ACHN (cell line): ENCODE measurements at regions not wholly inside any gene's neighbourhood (a gene's known extent, or its start where the extent isn't known, plus 50 kb on each side); places are given as distances from the start of the nearest gene placed in this dataset.

Experiments used
- DNase-seq: peaks from one replicate; pipeline ENCODE4 v3.0.0-alpha.2; 2015
- in situ Hi-C: cut with HindIII; loops from 2 replicates; pipeline ENCODE4 v1.10.0; 2017; ENCODE audit warnings: low sequenced_read_pairs, low pct_ligation_motif_present, low pct_unique_long_range_greater_than_20kb

DNA sequence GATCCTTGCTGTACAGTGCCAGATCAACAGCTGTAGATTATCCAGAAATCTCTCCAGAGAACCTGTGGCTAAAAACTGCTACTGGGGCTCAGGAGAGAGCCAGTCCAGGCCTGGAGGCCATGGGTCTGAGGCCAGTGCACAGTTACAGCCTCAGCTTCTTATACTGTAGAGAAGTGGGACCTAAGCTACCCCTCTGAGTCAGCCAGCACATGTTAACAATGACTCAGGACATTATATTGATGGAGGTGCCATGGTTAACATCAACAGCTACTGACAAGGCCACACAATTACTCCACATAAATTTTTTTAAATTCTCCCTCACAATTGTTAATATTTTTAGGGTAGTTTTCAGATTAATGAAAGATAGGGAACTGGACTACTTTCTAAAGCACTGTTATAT lies 138.5 kb downstream of the RBM26 start:
- DNase-seq, result no peak
- in situ Hi-C loops, result no loop called here

DNA sequence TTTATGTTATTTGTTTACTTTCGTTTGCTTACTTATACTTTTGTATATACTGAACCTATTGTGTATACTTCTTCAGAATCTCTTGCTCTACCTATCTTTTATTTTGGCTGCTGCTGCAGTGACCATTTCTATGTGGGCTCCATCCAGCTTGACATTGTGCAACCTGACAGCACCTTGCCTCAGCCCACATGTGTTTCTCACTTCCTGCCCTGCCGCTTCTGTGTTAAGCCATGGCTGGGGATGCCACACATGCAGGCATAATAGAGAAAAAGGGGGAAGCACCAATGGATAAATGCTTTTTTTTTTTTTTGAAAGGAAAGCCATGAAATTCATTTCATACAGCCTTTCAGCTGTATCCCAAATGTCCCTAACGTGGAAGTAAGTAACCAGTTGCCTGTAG lies 147.6 kb downstream of the RBM26 start:
- in situ Hi-C loops, result no loop called here
- DNase-seq, result no peak

DNA sequence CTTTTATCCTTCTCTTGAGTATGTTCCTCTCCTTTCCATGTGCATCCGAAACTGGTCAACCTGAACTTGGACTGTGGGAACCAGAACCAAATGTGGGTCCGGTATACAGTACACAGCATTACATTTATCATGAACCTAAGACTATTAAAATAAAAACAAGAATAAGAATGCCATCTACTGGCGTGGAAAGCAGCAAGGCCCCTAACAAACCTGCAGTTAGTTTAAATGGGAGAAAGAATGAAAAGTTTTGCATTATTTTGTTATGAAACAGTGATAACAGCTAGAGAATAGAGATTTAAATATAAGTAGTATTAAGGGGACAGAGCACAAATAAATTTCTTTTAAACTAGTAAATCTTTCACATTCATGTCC lies 159.5 kb downstream of the RBM26 start:
- DNase-seq, result no peak
- in situ Hi-C loops, result no loop called here

DNA sequence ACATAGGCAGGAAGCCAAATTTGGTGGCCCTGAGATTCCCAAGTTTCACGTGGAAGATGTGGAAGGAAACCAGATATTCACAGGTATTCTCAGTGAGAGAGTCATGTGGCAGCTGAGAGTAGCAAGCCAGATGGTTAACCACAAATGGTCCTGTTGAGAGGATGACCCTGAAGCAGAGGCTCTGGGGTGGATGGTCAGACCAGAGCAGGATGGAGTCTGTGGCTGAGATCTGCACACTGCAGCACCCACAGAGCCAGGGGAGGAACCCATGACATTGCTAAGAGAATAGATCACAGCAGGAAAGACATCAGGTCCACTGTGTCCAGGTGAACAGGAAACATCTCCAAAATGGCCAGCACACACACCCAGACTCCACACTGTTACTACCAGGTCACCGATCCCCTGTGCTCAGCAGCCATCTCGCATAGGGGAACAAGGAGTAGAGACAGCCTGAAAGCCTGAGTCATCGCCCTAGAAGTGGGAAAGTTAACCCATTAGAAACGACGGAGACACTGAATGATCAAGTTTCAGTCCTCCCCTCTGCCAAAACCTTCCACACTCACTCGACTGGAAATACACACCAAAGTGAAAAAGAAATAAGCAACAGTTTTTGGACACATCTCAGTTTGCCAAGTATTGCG lies 160.0 kb downstream of the RBM26 start:
- in situ Hi-C loops, result no loop called here
- DNase-seq, result no peak

DNA sequence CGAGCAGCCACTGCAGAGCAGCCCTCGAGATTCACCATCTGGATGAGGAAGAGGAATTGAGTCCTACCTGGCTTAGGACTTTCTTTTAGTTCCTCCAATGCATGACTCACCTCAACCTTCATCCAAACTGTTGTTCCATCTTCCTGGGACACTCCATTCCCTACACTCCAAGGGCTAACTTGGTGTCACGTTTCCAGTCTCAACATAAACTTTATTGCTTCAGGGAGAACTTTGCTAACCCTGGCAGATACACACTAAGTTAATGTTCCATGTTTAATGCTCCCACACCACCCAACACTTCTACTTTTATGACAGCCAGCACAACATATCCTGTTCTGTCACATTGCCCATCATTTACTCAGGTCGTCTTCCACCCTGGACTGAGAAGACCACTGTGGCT lies 164.4 kb downstream of the RBM26 start:
- in situ Hi-C loops, result no loop called here
- no peak for DNase-seq

DNA sequence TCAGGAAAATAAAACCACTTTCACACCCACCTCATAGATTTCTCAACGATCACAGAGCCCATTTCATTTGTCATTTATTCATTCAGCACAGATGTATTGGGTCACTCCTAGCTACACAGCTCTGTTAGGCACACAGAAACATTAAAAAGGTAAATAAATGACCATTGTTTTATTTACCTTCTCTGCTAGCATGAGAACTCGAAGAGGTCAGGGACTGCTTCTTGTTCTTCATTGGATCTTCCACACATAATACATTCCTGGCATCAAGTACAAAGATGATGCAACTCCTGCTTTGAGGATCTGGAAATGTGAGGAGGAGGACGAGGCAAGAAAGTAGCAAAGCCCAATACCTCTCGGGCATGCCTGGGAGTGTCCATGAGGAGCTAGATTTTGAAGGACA lies 168.1 kb downstream of the RBM26 start:
- in situ Hi-C loops, result no loop called here
- DNase-seq, result no peak

DNA sequence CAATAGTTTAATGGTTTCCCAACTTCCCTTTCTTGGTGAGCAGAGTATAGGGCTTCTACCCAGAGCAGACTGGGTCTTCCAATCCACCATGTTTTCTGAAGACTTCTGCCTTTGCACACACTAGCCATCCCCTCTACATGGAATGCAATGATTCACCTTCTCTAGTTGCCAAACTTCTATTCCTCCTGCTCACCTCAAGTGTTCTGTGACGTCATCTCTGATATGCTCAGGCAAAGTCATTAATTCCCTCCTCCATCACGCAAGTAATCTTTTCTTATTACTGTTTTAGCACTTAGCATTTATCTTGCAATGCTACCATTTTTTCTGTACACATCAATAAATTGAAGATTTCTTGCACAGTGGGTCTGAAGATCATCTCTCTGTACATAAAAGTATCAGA lies 174.2 kb downstream of the RBM26 start:
- in situ Hi-C loops, result no loop called here
- DNase-seq, result no peak

DNA sequence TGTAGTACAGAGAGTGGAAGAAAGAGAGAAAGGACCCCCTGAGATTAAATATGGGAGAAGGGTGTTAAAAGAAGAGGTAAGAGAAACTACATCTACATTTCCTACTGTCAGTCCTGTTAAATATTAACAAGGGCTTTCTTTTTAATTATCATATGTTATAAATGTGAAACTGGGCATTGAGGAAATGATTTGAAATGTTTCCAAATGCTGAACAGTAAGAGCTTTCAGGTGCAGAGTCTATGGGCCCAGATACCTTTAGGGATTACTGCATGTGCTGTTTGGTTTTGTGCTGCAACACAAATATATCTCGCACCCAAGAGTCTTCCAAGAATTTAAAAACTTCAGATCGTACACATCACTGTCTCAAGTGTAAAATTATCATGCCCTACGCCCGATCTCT lies 176.3 kb downstream of the RBM26 start:
- in situ Hi-C loops, result no loop called here

DNA sequence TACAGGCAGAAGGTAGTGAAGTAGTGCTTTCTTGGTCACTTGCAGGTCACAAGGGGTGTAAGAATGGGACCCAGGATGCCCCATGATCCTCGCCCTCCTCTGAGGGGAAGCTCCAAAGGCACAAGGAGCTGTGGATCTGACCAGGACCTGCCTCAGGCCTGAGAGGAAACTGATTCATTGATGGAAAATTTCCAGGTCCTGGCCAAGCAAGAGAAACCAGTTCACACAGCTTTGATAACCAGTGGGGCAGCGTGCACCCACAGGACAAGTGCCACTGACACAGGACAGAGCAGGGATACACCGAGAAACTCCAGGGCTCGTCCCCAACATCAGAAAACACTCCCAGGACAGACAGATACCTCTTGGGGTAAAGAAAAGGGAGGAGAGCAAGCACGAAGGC lies 177.1 kb downstream of the RBM26 start:
- DNase-seq, result no peak
- in situ Hi-C loops, result no loop called here

More for the DNA sequence above, 176.3 kb downstream of the RBM26 start:
- DNase-seq, result no peak

DNA sequence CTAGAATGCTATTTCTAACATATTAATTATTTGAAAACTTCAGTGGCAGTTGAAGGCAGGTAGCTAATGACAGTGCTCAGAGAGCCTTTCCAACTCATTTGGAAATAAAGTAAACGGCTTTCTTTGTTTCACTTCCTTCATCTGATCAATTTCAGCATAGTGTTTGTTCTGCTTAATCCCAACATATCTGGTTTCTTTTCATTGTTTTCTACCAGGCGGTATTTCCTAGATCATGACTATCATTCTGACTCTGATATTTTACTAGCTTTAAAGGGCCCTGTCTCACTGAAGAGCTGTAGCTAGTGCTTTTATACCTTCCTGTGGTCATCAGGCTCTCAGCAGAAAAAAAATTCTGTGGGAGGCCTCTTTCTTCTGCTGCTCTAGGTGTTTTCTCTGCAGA lies 178.6 kb downstream of the RBM26 start:
- in situ Hi-C loops, result no loop called here
- DNase-seq, result no peak

DNA sequence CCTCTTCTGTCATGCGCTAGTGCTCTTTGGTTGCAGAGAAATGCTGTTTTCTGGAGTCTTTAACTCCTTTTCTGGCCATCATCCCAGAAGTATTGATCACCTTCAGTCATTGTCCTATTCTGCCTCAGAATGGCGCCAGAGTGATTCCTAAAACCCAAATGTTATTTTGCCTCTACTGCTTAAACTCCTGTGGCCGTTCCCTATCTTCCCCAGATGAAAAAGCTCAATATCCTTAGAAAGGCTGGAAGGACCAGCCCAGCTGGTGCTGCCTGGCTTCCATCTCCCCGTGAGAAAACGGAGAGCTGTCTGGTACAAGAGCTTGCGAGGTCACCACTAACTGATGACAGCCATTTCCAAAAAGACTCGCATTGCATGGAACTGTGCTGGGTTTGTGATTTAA lies 179.1 kb downstream of the RBM26 start:
- DNase-seq, result no peak
- in situ Hi-C loops, result no loop called here

DNA sequence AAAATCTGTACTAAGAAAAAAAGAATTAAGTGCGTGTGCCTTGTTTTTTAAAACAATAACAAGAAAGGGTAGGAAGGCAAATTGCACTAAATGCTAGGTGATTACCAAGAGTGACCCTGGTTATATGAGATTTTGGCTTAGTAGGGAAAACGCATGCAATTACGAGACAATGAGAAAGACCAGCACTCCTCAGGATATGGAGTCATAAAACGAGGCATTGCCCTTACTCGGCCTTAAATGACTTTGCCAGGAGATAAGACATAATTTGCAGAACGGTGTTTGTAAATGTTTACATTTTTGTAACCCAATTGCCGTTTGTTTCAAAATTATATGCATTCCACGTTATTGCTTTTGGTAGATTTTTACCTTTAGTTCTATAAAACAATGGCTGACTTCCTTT lies 179.8 kb downstream of the RBM26 start:
- DNase-seq, result no peak
- in situ Hi-C loops, result no loop called here

DNA sequence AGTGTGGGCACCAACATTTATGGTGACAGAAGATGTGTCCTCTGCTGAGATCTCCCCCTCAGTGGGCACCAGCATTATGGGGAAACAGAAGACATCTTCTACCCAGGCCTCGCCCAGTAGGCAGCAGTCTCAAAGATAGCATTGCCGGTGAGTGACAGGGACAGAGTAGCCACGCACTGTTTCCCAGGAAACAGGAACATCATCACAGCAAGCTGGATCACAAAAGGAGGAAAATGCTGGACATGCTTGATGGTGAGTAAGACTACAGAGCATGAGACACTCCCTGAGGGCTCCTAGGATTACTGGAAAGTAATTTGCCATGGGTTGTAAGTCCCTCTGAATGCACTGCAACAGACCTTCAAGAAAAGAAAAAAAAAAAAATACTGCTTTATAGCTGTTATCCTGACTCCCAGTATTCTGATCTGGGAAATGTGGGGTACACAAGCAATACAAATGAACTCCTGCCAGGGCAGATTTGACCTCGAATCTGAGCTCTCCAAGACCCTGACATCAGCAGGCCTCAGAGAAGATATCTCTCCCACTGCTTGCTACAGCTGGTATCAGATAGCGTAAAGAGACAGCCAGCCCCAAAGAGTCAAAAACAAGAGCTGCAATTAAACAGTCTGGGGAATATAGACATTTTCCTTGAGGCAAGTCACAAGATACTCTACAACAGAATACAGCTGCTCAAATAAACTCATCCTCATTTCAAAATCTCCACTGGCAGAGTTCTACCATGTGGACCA lies 180.4 kb downstream of the RBM26 start:
- no peak for DNase-seq
- in situ Hi-C loops, result no loop called here

DNA sequence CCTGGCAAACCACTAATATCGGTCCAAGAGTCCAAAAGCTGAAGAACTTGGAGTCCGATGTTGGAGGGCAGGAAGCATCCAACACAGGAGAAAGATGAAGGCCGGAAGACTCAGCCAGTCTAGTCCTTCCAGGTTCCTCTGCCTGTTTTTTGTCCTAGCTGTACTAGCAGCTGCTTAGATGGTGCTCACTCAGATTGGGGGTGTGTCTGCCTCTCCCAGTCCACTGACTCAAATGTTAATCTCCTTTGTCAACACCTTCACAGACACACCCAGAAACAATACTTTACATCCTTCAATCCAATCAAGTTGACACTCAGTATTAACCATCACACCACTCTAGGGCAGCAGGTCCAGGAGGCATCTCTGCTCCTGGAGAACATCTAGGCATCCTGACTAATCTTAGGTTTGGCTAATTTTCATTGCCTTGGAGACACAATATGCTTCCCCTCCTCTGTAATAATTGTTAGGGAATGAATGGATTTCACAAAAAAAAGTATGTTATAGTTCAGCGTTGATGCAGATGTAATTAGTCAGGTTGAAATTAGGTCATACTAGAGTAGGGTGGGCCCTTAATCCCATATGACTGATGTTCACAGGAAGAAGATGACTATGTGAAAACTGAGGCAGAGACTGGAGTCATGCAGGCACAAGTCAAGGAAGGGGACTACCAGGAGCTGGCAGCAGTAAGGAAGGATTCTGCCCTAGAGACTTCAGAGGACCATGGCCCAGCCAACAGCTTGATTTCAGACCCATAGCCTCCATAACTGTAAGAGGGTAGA lies 183.4 kb downstream of the RBM26 start:
- in situ Hi-C loops, result no loop called here
- DNase-seq, result no peak

DNA sequence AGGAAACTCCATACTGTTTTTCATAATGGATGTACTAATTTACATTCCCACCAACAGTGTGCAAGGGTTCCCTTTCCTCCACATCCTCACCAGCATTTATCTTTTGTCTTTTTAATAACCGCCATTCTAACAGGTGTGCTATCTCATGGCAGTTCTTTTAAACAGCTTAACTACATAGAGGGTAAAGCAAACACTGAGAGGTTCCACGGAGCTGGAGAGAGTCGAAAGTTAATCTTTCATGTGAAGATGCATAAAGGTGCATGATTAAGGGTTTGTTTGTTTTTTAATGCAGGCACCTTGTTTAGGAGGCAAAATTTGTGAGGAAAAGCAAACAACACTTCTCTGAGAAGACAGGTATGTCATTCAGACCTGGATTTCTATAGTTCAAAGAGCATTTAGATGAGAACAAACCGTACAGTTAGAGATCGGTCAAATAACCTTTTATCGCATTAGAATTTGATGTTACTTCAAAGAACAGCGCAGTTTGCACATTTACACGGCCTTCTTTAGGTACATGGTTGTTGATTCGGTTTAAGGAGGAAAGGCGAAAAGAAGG lies 193.9 kb downstream of the RBM26 start:
- DNase-seq, result no peak

DNA sequence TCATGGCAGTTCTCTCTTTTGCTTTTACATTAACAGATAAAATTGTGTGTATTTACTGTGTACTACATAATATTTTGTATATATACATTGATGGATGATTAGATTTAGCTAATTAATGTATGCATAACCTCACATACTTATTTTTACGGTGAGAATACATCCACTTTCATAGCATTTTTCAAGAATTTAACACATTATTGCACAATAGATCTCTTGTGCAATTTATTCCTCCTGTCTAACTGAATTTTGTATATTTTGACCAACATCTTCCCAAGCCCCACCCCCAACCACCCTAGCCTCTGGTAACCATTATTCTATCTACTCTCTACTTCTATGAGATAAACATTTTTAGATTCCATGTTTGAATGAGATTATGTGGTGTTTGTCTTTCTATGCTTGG lies 194.7 kb downstream of the RBM26 start:
- no peak for DNase-seq
- in situ Hi-C loops, result no loop called here

More for the DNA sequence above, 193.9 kb downstream of the RBM26 start:
- in situ Hi-C loops, result no loop called here

DNA sequence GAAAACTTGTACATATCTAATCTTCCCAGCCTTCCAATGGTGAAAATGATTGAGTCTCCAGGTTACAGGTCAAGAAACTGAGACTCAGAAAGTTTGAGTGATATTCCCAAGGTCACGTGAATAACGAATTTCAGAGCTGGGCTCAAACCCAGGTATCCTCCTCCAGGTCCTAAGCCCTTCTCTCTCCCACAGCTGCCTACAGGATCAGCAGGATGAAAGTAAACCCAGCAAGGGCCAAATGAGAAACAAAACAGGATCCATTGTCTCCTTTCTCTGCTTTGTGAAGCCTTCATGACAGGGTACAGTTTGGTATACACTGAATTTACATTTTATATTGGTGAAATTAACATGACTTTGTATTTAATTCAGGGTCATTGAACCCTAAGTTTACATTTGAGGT lies 208.1 kb downstream of the RBM26 start:
- DNase-seq, result no peak
- in situ Hi-C loops, result no loop called here

DNA sequence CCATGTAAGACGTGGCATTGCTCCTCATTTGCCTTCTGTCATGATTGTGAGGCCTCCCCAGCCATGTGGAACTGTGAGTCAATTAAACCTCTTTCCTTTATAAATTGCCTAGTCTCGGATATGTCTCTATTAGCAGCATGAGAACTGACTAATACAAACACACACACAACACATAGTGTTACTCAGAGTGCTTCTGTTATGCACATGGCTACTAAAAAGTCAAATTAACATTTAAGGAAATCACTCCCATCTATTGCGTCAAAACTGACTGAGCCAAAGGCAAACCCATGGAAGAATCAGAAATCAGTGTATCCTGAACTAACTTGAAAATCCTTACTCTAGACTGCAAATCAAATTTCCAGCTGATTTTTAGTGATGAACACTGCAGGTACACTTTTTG lies 209.2 kb downstream of the RBM26 start:
- in situ Hi-C loops, result no loop called here
- no peak for DNase-seq

DNA sequence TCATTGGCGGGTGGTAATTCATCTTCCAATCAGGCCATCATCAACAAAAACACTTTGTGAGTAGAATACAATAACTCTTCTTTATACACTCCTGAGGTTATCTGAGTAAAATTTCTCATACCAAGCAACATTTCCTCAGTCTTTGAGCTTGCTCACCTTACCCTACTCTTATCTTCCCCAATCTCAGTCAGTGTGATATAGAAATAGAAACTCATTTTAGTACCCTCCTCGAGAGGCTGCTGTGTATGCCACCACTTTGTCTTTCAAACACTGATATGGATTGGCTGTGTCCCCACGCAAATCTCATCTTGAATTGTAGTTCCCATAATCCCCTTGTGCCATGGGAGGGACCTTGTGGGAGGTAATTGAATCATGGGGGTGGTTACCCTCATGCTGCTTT lies 209.7 kb downstream of the RBM26 start:
- no peak for DNase-seq
- in situ Hi-C loops, result no loop called here
